Ovary (tissue), 7 donors: ENCODE measurements at regions not wholly inside any gene's neighbourhood (a gene's known extent, or its start where the extent isn't known, plus 50 kb on each side); places are given as distances from the start of the nearest gene placed in this dataset.
"Not testable (repeated sequence)": the region's sequence is repeated elsewhere in the genome, so short reads cannot be mapped to it uniquely, and the experiment has no call there.

Source experiments
- DNase-seq, 5 donors: peaks; one replicate each; pipeline ENCODE4 v3.0.0-alpha.2; 2019 to 2020
- H3K27ac ChIP-seq, 2 donors: fragments of 200-600 bp; one replicate each; pipeline versions ENCODE4 v1.5.1 to v1.8.0; 2019 to 2022
- H3K27me3 ChIP-seq: fragments of 200-600 bp; one replicate; pipeline ENCODE4 v1.8.0; 2022
- H3K36me3 ChIP-seq: fragments of 200-600 bp; sonication (generic); one replicate; pipeline ENCODE4 v1.5.1; 2019
- H3K4me1 ChIP-seq: one replicate; pipeline ENCODE4 v1.8.1; 2013; ENCODE audit warnings: mild to moderate bottlenecking, moderate library complexity; ENCODE audit not compliant: insufficient read depth
- H3K4me3 ChIP-seq: fragments of 200-600 bp; sonication (generic); one replicate; pipeline ENCODE4 v1.5.1; 2017
- H3K9me3 ChIP-seq, 2 donors: fragments of 200-600 bp in 1 of 2; sonication (generic) in 1 of 2; one replicate each; pipeline versions ENCODE4 v1.5.1 to v1.8.1; 2013 to 2019; ENCODE audit warnings: mild to moderate bottlenecking in 1 of 2, moderate library complexity in 1 of 2
- EP300 ChIP-seq: sonication (generic); formaldehyde crosslinking; IDR thresholded peaks from one replicate; pipeline ENCODE4 v1.6.1; 2017; ENCODE audit warnings: antibody characterized with exemption
- POLR2A ChIP-seq: fragments of 450-650 bp; IDR thresholded peaks from one replicate; pipeline ENCODE4 v1.6.1; 2017; ENCODE audit warnings: antibody characterized with exemption, mild to moderate bottlenecking, moderate library complexity
- WGBS, 3 donors: extraction: QIAGEN DNeasy Blood & Tissue Kit in 1 of 3; methylation state at CpG; one replicate each; pipeline versions ENCODE4 v1.1.5 to v1.1.7; 2013 to 2017; 5-methylcytosine and 5-hydroxymethylcytosine counted together
- intact Hi-C, 4 donors: fragments of 100-400 bp; cut with DNase I; formaldehyde crosslinking; loops; one replicate each; pipeline versions ENCODE4 v1.11.0 to v1.15.1; 2022 to 2023
- TF ChIP-seq, protein P1 (sequence below), 3 donors: fragments of 450-650 bp in 2 of 3; fragments of 200-600 bp in 1 of 3; IDR thresholded peaks; one replicate each; pipeline versions ENCODE4 v1.5.1 to v1.8.0; 2016 to 2022; ENCODE audit warnings: antibody characterized with exemption in 3 of 3, mild to moderate bottlenecking in 1 of 3
- donor health status: DM: no; HTN: no; CAD: no; lungs with moderate emphysema.
- donor health status: DM: no; HTN: no; CAD: no.
- donor health status: Bipolar disorder and iron deficiency.
- donor health status: DM: no; HTN: no; CAD: no.
- donor health status: DM: yes; HTN: yes; CAD: no.

DNA sequence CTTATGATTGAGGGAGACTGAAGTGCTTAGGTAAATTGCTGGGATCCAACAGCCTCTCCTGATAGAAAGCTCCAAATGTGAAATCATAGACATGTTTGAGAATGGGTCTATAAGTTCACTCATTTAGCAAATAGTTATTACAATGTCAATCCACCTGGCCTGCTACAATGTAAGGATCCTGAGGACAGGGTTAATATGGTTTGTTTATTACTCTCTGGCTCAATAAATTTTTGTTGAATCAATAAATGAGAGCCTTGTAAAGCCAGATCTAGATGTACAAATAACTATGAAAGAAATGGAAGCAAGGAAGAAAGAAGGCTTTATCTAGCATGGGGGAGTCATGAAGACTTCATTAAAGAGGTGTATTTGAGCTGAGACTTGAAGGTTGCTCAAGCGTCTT, 165.6 kb upstream of the IGF1 start:
- Histone ChIP-seq H3K27me3 (no peaks in the 10 kb centered on the region), H3K27ac (no peak overlapping the region), H3K4me1 (no peaks in the 10 kb centered on the region), H3K36me3 (no peaks in the 10 kb centered on the region), H3K4me3 (no peak overlapping the region), H3K9me3 (no peaks in the 10 kb centered on the region)
- 83 to 90% (median 87%) methylated on average over 1 of the region's 1 CpG for WGBS, 3 donors
- TF ChIP-seq, protein P1, sequence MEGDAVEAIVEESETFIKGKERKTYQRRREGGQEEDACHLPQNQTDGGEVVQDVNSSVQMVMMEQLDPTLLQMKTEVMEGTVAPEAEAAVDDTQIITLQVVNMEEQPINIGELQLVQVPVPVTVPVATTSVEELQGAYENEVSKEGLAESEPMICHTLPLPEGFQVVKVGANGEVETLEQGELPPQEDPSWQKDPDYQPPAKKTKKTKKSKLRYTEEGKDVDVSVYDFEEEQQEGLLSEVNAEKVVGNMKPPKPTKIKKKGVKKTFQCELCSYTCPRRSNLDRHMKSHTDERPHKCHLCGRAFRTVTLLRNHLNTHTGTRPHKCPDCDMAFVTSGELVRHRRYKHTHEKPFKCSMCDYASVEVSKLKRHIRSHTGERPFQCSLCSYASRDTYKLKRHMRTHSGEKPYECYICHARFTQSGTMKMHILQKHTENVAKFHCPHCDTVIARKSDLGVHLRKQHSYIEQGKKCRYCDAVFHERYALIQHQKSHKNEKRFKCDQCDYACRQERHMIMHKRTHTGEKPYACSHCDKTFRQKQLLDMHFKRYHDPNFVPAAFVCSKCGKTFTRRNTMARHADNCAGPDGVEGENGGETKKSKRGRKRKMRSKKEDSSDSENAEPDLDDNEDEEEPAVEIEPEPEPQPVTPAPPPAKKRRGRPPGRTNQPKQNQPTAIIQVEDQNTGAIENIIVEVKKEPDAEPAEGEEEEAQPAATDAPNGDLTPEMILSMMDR (IDR thresholded peaks at IDR 0.05): no peak
- TF ChIP-seq EP300 (no peak), POLR2A (no peak)
- intact Hi-C loops: no loop called here
- no peak for DNase-seq

DNA sequence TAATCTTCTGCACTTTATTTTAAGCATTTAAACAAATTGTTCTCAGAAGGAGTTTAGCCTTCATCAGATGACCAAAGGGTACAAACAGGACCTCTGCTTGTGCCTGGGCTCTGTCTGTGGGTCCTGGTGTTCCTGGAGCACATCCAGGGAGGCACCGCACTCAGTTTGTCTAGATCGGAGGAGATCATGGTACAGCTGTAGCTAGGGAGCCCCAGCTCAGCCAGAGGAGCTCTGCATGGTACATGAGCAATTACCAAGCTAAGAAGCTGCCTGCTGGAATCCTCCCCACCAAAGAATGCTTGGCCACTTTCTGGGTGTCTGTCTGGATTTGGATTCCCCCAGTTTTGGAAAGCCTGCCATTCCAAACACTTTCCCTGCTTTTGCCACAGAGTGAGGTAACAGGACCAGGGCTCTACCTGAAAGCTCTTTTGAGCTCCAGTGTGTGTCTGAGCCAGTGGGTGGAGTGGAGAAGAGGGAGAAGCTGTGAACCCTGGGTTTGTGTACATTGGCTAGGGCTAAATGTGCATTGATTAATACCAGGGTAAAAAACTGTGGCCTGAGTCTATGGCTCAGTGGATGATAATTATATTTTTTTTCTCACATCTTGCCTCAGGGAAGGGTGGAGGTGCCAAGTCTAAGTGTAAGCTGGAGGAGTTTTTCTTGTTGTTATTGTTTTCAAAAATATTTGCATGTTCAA, 163.7 kb upstream of the IGF1 start:
- no peaks in the 10 kb centered on the region for H3K4me1 ChIP-seq
- no peaks in the 10 kb centered on the region for H3K36me3 ChIP-seq
- H3K9me3 ChIP-seq: no peaks in the 10 kb centered on the region
- no peaks in the 10 kb centered on the region for H3K27me3 ChIP-seq
- no peak overlapping the region for H3K4me3 ChIP-seq
- H3K27ac ChIP-seq: no peak overlapping the region
- no peak for DNase-seq
- TF ChIP-seq POLR2A: no peak
- no peak for TF ChIP-seq EP300
- TF ChIP-seq, protein P1 (IDR thresholded peaks at IDR 0.05): no peak
- intact Hi-C loops: no loop called here
- WGBS, 3 donors: 68 to 86% (median 73%) methylated on average over 2 of the region's 2 CpGs

DNA sequence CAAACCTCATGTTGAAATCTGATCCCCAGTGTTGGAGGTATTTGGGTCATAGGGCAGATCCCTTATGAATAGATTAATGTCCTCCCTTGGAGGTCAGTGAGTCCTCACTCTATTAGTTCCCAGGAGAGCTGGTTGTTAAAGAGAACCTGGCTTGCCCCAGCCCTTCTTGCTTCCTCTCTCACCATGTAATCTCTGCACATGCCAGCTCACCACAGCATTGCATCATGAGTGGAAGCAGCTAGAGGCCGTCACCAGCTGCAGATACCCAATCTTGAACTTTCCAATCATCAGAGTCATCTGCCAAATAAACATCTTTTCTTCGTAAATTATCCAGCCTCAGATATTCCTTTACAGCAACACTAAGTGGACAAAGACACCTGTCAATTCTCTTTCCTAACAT, 161.8 kb upstream of the IGF1 start:
- H3K27ac ChIP-seq: no peak overlapping the region
- no peaks in the 10 kb centered on the region for H3K4me1 ChIP-seq
- intact Hi-C loops: no loop called here
- no peaks in the 10 kb centered on the region for H3K9me3 ChIP-seq
- WGBS, 3 donors: 79 to 82% (median 79%) methylated on average over 2 of the region's 2 CpGs
- H3K4me3 ChIP-seq: no peak overlapping the region
- TF ChIP-seq POLR2A (no peak), EP300 (no peak)
- DNase-seq: no peak
- no peaks in the 10 kb centered on the region for H3K36me3 ChIP-seq
- no peaks in the 10 kb centered on the region for H3K27me3 ChIP-seq

DNA sequence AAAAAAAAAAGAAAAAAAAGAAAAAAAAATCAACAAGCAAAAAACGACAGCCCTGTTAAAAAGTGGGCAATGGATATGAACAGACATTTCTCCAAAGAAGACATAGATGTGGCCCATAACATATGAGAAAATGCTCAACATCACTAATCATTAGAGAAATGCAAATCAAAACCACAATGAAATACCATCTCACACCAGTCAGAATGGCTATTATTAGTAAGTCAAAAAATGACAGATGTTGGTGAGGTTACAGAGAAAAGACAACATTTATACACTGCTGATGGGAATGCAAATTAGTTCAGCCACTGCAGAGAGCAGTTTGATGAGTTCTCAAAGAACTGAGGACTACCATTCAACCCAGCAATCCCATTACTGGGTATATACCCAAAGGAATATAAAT, 160.3 kb upstream of the IGF1 start:
- H3K4me3 ChIP-seq, H3K27me3 ChIP-seq, intact Hi-C loops, H3K4me1 ChIP-seq, H3K36me3 ChIP-seq, H3K9me3 ChIP-seq, H3K27ac ChIP-seq, DNase-seq: not testable (repeated sequence)
- 88 to 95% (median 90%) methylated on average over 1 of the region's 1 CpG for WGBS, 3 donors

DNA sequence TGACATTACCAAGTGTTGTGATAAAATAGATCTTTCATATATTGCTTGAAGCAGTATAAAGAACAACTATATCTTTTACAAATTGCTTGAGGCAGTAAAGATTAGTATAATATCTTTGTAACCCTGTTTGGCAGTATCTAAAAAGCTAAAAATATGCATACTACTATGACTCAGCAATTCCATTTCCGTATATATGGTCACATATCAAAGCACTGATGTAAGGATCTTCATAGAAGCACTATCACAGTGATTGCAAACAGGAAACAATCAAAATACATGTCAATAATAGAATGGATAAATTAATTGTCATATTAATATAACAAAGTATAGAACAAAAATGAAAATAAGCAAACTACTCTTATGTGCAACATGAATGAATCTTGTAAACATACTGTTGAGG, 158.4 kb upstream of the IGF1 start:
- H3K4me3 ChIP-seq: no peak overlapping the region
- H3K36me3 ChIP-seq: no peaks in the 10 kb centered on the region
- no peaks in the 10 kb centered on the region for H3K4me1 ChIP-seq
- H3K9me3 ChIP-seq: no peaks in the 10 kb centered on the region
- no peak overlapping the region for H3K27ac ChIP-seq
- 65 to 68% (median 67%) methylated on average over 1 of the region's 1 CpG for WGBS, 3 donors
- no peak for DNase-seq
- TF ChIP-seq EP300: no peak
- TF ChIP-seq POLR2A: no peak
- TF ChIP-seq, protein P1 (IDR thresholded peaks at IDR 0.05): no peak
- H3K27me3 ChIP-seq: no peaks in the 10 kb centered on the region
- intact Hi-C loops: no loop called here
